HS-5 (cell line): ENCODE measurements at regions not wholly inside any gene's neighbourhood (a gene's known extent, or its start where the extent isn't known, plus 50 kb on each side); places are given as distances from the start of the nearest gene placed in this dataset.
"Not testable (repeated sequence)": the region's sequence is repeated elsewhere in the genome, so short reads cannot be mapped to it uniquely, and the experiment has no call there.

Source experiments
- DNase-seq: peaks from one replicate; pipeline ENCODE4 v3.0.0-alpha.2; 2012; ENCODE audit warnings: low read depth

GRCh38 chr11:25515576-25515975 is 816.4 kb upstream of the ANO3 start:
- no peak for DNase-seq

DNA sequence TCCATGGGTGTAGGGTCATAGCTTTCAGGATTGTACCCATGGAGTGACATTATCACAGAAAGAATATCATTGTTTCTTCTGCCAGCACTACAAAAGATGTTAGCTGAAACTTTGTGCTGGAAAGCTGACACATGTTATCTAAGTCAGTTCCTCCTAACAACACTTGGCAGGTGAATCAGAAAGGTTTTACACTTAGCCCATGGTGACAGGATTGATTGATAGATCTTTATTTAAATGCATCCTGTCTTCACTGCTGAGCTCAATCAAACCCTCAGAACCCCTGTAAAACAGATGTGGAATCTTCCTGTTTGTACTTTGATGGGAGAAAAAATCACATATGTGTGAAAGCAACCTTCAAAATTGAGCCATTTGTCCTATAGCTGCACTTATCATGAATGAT is 811.5 kb upstream of the ANO3 start:
- DNase-seq: no peak

- no peak for DNase-seq
Measured at GRCh38 chr11:25527841-25528240, 804.1 kb upstream of the ANO3 start.

DNA sequence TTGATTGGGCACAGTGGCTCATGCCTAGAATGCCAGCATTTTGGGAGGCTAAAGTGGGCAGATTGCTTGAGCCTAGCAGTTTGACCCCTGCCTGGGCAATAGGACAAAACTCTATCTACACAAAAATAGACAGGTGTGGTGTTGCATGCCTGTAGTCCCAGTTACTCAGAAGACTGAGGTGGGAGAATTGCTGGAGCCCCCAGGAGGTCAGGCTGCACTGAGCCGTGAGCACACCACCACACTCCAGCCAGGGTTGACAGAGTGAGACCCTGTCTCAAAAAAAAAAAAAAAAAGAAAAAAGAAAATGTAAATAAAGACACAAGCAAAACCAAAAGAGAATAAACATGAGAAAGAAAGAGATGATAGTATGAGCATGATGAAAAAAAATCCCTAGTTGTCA is 802.4 kb upstream of the ANO3 start:
- no peak for DNase-seq

DNA sequence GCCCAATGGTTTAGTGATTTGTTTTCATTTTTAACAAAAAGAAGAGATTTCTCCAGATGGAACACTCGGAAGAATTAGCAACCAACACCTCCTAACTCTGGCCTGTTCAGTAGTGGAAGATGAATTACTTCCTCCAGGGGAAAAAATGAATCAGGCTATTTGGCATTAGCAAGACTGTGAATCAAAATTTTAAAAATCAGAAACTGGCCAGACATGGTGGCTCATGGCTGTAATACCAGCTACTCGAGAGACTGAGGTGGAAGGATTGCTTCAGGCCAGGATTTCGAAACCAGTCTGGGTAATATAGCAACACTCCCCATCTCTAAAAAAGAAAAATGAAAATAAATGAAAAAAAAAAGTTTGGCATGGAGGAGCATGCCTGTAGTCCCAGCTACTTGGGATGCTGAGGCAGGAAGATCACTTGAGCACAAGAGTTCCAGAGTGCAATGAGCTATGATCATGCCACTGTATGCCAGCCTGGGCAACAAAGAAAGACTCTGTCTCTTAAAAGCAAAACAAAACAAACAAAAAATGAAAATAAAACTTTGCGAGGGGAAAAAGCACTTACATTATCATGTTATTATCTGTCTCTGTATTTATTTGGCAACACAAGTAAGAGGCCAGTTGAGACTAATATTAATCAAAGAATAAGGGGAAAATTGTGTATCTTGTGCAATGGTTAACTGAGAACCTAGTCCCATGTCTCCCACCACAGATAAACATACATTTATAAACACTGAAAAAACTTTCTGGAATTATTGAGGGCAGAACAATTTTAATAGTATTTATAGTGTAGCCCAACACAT is 796.3 kb upstream of the ANO3 start:
- DNase-seq: no peak

- DNase-seq: no peak
Measured at GRCh38 chr11:25536289-25536688, 795.6 kb upstream of the ANO3 start.

DNA sequence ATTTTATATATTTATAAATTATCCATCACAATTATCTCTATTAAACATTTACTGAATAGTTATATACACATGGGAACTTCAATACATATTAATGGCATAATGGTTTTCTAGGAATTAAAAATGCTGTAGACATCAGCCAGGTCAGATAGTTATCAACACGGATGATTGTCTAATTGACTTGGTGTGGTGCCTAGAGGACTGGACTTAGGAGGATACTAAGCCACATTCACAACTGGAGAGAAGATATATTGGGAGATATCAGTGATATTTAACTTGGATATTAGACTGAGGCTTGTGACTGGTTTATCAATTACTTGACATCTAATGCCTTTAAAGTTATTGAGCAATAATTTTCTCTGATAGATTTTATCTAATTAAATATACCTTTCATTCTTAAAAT is 794.5 kb upstream of the ANO3 start:
- DNase-seq: no peak

- DNase-seq: no peak
Measured at GRCh38 chr11:25547292-25547691, 784.6 kb upstream of the ANO3 start.

- no peak for DNase-seq
Measured at GRCh38 chr11:25562417-25562816, 769.5 kb upstream of the ANO3 start.

GRCh38 chr11:25565846-25566245 is 766.1 kb upstream of the ANO3 start:
- no peak for DNase-seq

GRCh38 chr11:25566298-25567200 is 765.4 kb upstream of the ANO3 start:
- no peak for DNase-seq

GRCh38 chr11:25576320-25576719 is 755.6 kb upstream of the ANO3 start:
- peak; percentile 38 for DNase-seq

DNA sequence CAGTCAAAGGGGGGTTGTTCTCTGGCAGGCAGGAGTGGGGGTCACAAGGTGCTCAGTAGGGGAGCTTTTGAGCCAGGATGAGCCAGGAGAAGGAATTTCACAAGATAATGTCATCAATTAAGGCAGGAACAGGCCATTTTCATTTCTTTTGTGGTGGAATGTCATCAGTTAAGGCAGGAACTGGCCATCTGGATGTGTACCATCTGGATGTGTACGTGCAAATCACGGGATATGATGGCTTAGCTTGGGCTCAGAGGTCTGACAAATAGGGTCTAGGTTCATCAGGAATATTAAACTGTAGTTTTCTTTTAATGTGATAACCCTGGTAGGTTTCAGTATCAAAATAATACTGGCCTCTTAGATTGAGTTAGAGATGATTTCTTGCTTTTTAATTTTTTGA is 752.4 kb upstream of the ANO3 start:
- DNase-seq: not testable (repeated sequence)

- no peak for DNase-seq
Measured at GRCh38 chr11:25583596-25583995, 748.3 kb upstream of the ANO3 start.

DNA sequence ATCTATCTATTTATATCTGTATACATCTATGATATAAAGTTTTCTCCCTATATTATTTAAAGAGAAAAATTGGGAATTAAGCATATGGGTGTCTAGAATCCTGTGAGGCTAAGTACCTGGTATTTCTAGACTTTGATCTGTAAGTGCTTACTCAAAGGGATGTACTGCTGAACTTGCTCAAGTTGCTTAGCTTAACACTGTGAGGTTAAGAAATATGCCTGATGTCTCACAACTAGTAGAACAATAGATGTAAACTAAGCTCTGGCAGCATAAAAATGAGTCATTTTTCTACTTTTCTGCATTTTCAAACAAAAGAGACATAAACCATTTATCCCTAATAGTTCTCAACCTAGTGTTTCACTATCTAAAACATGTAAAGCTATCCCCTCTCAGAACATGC is 744.4 kb upstream of the ANO3 start:
- DNase-seq: no peak

- DNase-seq: no peak
Measured at GRCh38 chr11:25593221-25593620, 738.7 kb upstream of the ANO3 start.

- no peak for DNase-seq
Measured at GRCh38 chr11:25596701-25597100, 735.2 kb upstream of the ANO3 start.

DNA sequence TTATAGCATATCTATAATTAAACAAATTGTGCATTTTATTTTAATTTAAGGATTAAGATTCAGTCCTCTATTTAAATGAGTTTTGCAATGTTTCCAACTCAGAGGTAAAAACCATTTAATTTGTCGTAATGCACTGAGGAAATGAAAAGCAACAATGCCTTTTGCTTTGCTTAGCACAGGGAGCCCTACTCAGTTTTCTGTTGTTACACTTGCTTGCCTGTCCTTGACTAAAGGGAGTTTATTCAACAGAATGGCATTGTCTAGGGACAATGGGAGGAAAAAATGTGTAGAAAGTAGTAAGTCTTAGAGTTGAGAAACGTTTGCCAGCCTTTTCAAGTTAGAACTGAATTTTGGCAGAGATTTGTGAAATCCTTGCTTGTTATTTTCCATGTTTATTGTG is 734.2 kb upstream of the ANO3 start:
- no peak for DNase-seq

DNA sequence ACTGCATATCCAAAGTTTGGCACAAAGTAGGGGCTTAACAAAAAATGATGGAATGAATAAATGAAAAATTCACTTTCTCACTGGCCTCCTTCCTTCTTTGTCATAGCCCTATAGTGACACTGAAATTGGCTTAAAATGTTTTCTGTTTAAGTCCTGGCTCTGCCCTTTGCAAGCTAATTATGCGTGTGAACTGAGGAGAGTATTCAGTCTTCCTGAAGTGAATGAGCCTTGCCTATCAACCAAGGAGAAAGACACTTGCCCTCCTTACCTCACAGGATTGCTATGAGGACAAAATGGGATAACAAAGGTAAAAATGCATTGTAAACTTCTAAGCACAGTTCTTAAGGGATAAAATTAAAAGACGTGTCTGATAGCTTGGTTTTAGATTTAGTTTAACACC is 729.8 kb upstream of the ANO3 start:
- no peak for DNase-seq

GRCh38 chr11:25602959-25603358 is 729.0 kb upstream of the ANO3 start:
- DNase-seq: no peak

- DNase-seq: no peak
Measured at GRCh38 chr11:25612806-25613205, 719.1 kb upstream of the ANO3 start.

DNA sequence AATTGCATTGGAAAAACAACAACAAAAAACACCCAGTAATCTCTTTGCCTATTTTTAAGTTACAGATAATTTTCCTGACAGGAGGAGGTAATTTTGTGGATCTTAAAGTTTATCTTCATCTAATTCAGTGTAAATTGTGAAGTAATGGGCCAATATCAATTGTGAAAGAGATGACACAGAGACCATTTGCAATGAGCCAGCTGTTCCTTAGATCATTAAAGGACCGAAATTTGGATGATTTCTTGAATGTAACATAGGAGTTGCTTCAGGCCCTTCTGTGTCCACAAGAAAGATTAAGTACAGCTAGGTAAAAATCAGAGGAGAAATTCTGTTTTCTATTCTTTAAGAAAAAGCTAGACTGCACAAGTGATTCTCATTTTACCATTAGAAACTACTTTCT is 718.5 kb upstream of the ANO3 start:
- DNase-seq: no peak

DNA sequence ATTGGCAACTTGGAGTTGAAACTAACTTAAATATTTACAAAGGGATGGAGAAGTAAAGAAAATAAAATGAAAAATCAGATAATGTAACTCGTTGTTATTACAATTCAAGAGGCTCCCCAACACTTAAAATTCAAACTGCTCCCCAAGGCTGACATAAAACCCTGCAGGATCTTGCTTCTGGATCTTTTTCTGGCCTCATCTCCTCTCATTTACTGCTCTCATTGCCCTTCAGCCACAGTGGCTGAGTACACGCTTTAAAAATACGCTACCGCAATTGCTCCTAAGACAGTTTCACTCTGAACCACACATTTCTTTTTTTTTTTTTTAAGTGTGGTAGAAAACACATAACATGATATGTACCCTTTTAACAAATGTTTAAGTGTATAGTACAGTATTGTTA is 718.1 kb upstream of the ANO3 start:
- no peak for DNase-seq
